Stromal cell of bone marrow (primary cell): ENCODE measurements at regions not wholly inside any gene's neighbourhood (a gene's known extent, or its start where the extent isn't known, plus 50 kb on each side); places are given as distances from the start of the nearest gene placed in this dataset.

ENCODE experiments used
- DNase-seq: peaks from one replicate; pipeline ENCODE4 v3.0.0-alpha.2; 2012; ENCODE audit warnings: low read depth

DNA sequence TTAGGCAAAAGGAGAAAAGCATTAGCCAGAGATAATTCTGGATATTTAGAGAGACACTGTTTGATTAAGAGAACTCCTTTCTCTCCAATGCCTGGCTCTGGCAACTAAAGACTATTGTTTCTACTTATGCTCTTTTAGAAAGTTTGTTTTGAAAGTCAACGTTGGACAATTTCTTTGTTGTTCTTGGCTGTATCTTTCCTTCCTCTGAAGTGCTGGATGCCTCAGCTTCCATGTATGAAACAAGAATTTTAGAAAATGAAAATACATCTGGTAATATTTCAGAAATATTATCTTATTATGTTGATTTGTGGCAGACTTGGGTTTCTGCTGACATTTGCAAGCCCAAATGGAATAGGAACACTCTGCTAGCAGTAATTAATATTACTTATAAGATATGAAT, 382.6 kb downstream of the SNAPC1 start:
- no peak for DNase-seq

DNA sequence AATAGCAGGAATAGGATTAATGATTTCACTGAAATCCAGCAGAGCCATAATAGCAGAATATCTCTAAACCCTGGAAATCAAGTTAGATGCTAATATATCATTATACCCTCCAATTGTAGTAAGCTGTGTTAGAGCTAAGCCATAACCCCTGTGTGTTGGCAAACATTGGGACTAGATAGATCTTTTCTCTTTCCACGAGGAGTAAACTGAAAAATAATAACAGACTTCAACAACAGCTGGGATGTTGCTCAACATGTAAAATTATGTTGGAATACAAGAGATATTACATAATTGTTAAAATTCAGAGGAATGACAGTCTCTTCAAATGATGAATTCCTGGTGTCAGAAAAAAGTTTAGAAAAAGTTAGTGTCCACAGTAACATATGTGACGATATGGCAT, 383.8 kb downstream of the SNAPC1 start:
- no peak for DNase-seq

DNA sequence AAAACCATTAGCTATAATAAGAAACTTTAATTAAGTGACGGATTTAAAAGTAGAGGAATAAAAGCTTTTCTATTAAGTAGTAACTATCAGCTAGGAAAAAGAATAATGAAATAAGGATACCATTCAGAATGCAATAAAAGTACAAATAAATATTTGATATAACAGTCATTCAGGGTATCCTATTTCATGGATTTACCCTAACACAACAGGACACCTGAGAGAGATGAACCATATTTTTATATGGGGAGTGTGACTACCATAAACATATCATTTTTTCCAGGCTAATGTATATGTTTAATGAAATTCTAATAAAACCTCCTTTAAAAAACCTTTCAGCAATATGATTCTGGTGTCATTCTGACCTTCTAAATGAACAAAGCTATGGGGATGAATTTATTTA, 393.8 kb downstream of the SNAPC1 start:
- no peak for DNase-seq

DNA sequence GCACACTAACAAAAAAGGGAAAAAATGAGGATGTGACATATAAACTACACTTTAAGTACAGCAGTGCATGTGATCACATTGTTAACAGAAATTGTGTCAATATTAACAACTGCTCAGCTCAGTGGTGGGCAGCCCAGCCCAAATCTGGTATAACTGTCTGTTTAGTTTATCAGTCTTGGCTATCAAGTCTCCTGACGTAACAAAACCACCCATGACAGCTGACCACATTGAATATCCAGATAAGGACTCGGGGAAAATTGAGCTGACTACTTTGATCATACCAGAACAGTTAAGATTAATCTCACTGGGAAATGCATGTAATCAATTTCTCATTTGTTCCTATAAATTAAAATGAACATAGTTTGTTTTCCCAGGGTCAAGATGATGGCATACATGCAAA, 396.6 kb downstream of the SNAPC1 start:
- DNase-seq, result no peak

- no peak for DNase-seq
Measured at GRCh38 chr14:62159314-62159713, 397.1 kb downstream of the SNAPC1 start.

GRCh38 chr14:62162998-62163589, 400.9 kb downstream of the SNAPC1 start:
- DNase-seq, result peak; percentile 18

DNA sequence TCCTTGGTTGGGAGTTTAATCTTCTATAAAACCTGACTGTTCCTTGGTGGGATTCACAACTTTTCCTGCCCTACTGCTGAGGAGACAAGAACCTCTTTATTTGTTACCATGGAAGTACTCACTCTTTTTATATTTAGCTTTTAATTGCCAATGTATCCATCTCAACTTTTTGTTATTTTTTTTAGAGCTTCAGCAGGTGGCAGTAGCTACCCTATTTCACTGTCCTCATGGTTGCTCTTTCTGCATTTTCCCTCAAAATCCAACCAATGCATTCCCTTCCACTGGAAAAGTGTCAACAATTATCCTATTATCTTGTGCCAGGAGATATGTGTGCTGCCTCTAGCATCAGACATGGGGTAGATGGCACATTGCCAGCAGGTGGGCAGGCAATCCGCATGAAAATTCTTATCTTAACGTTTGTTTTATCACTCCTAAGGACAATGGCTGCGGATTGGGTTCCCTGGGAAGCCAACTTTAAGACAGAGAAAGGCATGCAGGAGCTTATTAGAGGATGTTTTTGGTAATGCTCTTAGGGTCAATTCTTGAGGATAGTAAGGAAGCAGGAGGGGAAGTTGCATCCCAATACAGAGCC, 406.4 kb downstream of the SNAPC1 start:
- DNase-seq, result no peak

DNA sequence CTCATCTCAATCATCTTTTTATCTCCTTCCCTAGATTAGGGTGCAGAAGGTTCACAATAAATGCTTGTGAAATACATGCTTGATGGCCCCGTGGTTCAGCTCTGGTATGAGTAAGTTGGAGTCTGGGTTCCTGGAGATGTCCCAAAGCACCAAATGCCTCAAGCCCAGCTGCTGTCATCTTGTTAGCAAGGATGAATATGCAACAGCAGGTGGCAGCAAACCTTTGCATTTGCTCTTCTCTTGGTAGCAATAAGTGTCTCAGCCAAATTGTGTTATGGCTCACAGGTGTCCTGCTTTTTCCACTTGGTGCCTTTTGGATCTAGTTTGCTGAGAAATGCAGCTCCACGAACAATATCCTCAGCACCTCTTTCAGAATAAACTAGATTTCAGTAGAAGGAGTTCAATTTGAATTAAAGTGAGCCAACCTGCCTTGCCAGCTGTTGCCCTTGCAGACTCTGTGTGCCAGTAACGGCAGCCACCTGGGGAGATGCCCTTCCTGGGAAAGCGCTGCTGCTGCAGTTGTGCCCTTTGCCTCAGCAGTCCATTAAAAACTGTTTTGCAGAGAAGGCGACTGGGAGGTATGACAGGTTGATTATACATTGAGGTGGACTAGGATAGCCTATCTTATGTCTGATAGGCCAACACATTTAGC, 417.3 kb downstream of the SNAPC1 start:
- peak; percentile 80 for DNase-seq

DNA sequence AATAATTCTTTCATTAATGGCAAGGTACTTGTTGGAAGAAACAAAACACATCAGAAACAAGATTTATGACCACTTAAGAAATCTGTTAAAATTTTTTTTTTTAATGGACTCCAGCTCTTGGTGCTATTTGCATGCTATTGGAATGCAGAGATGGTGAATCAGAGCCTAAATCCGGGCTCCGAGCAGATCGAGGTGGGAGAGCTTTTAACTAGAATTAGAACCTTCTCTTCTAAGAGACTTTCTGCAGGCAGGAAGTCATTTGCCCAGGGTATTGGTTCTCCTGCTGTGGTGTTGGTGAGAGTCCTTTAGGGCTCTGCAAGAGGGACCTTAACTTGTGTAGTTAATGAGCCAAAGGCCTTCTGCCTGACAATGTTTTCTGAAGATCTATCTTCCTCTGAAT, 419.4 kb downstream of the SNAPC1 start:
- DNase-seq, result no peak

DNA sequence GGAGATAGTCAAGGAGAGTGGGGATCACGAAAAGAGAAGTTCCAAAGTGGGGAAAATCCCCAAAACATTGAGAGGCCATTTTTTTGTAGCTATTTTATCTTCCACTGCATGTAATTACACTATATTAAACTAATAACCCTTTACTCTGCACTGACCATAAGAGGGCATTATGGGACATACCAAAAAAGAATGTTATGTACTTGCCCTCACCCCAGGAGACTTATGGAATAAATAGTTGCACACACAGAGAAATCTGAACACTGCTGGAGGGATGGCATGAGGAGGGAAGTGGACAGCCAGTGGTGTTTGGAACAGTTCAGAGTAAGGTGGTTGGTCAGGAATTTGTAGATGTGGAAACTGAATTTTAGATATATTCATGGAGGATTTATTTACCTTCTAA, 422.9 kb downstream of the SNAPC1 start:
- no peak for DNase-seq

- DNase-seq, result no peak
Measured at GRCh38 chr14:62187265-62187664, 425.0 kb downstream of the SNAPC1 start.

DNA sequence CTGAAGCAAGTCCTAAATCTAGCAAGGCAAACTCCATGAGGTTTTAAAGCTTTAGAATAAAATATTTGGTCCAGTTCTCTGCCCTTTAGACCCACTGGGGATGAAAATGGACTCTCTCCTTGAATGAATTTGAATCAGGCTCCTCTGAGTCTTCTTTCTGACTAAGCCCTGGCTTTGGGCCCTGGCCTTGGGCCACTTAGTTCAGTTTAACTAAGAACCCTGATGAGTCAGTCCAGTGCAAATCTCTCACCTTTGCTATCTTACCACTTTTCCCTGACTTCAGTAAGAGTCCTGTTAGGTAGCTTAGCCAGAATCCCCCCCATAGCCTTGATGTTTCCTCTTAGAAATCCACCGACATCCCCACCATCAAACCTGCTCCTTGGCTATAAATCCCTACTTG, 427.5 kb downstream of the SNAPC1 start:
- DNase-seq, result peak; percentile 58

GRCh38 chr14:62206456-62206855, 444.2 kb downstream of the SNAPC1 start:
- DNase-seq, result no peak

GRCh38 chr14:62209287-62209899, 447.2 kb downstream of the SNAPC1 start:
- peak; percentile 75 for DNase-seq

DNA sequence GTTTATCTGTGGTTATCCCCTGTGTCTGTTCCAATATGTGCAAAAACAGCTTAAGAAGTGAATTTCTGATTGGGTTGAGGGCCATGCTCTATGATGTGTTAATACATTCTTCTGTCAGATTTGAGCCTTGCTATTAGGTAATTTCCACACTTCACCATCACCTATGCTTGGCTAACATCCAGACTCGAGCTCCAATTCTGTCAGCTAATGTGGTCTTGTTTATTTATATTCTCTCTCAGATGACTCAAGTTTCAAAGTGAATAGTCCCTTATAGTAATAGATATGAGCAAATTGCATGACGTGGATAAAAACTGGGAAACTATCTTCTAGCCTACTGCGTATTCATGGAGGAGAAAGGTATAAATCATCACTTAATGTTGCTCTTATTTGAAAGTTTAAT, 451.3 kb downstream of the SNAPC1 start:
- DNase-seq, result no peak

GRCh38 chr14:62216121-62216520, 453.9 kb downstream of the SNAPC1 start:
- DNase-seq, result no peak

DNA sequence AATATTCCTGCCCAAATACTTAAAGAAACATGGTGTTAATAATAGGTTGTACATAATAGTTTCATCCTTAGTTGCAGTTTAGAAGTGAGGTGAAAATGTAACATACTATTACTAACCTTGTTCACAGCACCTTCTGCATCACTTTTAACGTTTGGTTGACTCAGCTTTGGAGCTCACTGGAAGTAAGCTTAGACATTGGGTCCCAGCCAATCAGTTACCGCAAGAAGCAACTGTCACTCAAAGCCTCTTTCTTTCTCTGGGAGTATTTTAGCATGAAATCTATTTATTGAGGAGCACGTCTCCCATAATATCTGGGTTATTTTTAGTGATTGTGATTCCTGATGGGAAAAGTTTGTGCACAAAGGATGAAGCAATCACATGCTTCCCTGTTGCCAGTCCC, 472.6 kb downstream of the SNAPC1 start:
- no peak for DNase-seq

DNA sequence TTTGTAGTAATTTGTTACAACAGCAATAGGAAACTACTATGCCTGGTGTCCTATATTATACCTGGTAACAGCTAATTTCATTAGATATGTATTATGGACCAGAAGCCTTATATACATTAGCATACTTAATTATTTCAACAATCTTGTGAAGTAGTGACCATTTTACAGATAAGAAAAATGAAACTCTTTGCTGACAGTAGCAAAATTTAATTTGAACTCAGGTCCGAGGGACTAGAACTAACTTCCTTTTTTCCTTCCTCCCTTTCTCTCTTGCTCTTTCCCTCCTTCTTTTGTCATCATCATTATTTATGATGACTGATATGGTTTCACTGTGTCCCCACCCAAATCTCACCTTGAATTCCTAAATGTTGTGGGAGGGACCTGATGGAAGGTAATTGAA, 482.0 kb downstream of the SNAPC1 start:
- DNase-seq, result no peak

DNA sequence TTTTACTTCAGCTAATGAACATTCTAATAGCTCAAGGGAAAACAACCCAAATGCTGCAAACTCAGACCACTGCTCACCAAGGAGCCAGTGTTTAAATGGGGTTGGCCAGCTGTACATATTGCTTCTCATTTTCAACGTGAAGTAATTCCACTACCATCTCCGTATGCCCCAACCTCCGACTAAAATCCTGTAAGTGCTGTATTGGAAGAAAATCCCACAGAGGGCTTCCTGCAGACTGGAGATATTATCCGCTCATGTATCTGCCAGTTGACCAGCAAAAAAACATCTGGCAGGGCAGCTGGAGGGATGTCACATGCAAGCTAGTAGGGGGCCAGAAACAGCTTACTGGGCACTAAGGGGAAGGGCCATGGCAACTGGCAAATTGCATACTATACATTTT, 485.0 kb downstream of the SNAPC1 start:
- DNase-seq, result no peak

GRCh38 chr14:62251237-62251636, 489.0 kb downstream of the SNAPC1 start:
- no peak for DNase-seq

DNA sequence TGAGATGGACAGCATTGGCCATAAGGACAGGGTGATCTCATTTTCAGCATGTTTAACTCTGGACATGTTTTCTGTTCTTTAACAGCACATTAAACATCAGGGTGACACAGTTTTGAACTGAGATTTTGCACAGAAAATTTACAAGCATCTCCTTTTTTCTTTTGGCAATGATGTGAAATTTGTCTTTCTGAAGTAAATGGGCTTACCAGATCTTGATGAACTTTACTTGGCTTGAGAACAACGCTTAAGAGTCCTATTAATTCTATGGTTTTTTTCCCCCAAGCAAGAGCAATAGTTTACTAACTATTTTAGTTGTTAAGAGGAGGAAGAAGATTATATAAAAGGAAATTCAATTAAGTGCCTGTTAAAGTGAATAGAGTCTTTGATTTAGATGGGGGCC, 491.0 kb downstream of the SNAPC1 start:
- DNase-seq, result no peak

- DNase-seq, result no peak
Measured at GRCh38 chr14:62253911-62254310, 491.7 kb downstream of the SNAPC1 start.

GRCh38 chr14:62269204-62269603, 507.0 kb downstream of the SNAPC1 start:
- DNase-seq, result no peak
